Brain microvascular endothelial cell (primary cell): ENCODE measurements at regions not wholly inside any gene's neighbourhood (a gene's known extent, or its start where the extent isn't known, plus 50 kb on each side); places are given as distances from the start of the nearest gene placed in this dataset.

Experiments used
- DNase-seq: peaks from one replicate; pipeline ENCODE4 v3.0.0-alpha.2; 2020
- H3K27ac ChIP-seq: fragments of 250-450 bp; sonication (Bioruptor Pico); 2 replicates; pipeline ENCODE4 v1.5.1; 2020; ENCODE audit warnings: mild to moderate bottlenecking, moderate library complexity
- H3K27me3 ChIP-seq: fragments of 250-450 bp; sonication (Bioruptor Pico); replicated peaks from 2 replicates; pipeline ENCODE4 v1.5.1; 2020; ENCODE audit warnings: mild to moderate bottlenecking
- H3K36me3 ChIP-seq: fragments of 250-450 bp; sonication (Bioruptor Pico); replicated peaks from 2 replicates; pipeline ENCODE4 v1.5.1; 2020; ENCODE audit warnings: mild to moderate bottlenecking
- H3K4me3 ChIP-seq: 2 replicates; pipeline ENCODE4 v1.5.1; 2011; ENCODE audit warnings: low read depth, mild to moderate bottlenecking, control low read depth, low read length, moderate library complexity
- CTCF ChIP-seq: IDR thresholded peaks from 2 replicates; pipeline ENCODE4 v1.5.1; 2011; ENCODE audit warnings: low read depth, mild to moderate bottlenecking, moderate library complexity, low read length, control low read depth, inconsistent platforms; ENCODE audit errors: missing control alignments
- in situ Hi-C: cut with HindIII; loops from 2 replicates; pipeline ENCODE4 v1.10.0; 2017; ENCODE audit warnings: low sequenced_read_pairs, low pct_ligation_motif_present

GRCh38 chr18:78085241-78086185 lies 835.9 kb downstream of the GALR1 start:
- no peak for TF ChIP-seq CTCF
- in situ Hi-C loops: no loop called here
- Histone ChIP-seq H3K27ac (no peak overlapping the region), H3K4me3 (no peak overlapping the region), H3K27me3 (no peaks in the 10 kb centered on the region), H3K36me3 (no peaks in the 10 kb centered on the region)
- DNase-seq: no peak

GRCh38 chr18:78086931-78087330 lies 837.3 kb downstream of the GALR1 start:
- Histone ChIP-seq H3K27ac (no peak overlapping the region), H3K4me3 (no peak overlapping the region), H3K36me3 (no peaks in the 10 kb centered on the region), H3K27me3 (no peaks in the 10 kb centered on the region)
- DNase-seq: no peak
- in situ Hi-C loops: no loop called here
- TF ChIP-seq CTCF: no peak

GRCh38 chr18:78087338-78087737 lies 837.7 kb downstream of the GALR1 start:
- in situ Hi-C loops: no loop called here
- TF ChIP-seq CTCF: no peak
- no peak for DNase-seq
- H3K36me3 ChIP-seq: no peaks in the 10 kb centered on the region
- H3K27ac ChIP-seq: no peak overlapping the region
- no peak overlapping the region for H3K4me3 ChIP-seq
- no peaks in the 10 kb centered on the region for H3K27me3 ChIP-seq

- in situ Hi-C loops: no loop called here
- TF ChIP-seq CTCF: no peak
- no peaks in the 10 kb centered on the region for H3K36me3 ChIP-seq
- no peak overlapping the region for H3K27ac ChIP-seq
- H3K27me3 ChIP-seq: no peaks in the 10 kb centered on the region
- H3K4me3 ChIP-seq: no peak overlapping the region
- no peak for DNase-seq
These were observed 840.9 kb downstream of the GALR1 start for GRCh38 chr18:78090584-78090983.

GRCh38 chr18:78092901-78093300 lies 843.3 kb downstream of the GALR1 start:
- no peak for TF ChIP-seq CTCF
- no peaks in the 10 kb centered on the region for H3K27me3 ChIP-seq
- H3K36me3 ChIP-seq: no peaks in the 10 kb centered on the region
- no peak overlapping the region for H3K27ac ChIP-seq
- no peak for DNase-seq
- in situ Hi-C loops: no loop called here
- no peak overlapping the region for H3K4me3 ChIP-seq
